Vagina (tissue), 2 donors: ENCODE measurements at regions not wholly inside any gene's neighbourhood (a gene's known extent, or its start where the extent isn't known, plus 50 kb on each side); places are given as distances from the start of the nearest gene placed in this dataset.

ENCODE experiments used
- DNase-seq, 2 donors: peaks; one replicate each; pipeline ENCODE4 v3.0.0-alpha.2; 2017; ENCODE audit errors: extremely low spot score in 2 of 2
- H3K27ac ChIP-seq: fragments of 200-600 bp; sonication (generic); one replicate; pipeline ENCODE4 v1.5.1; 2019
- H3K27me3 ChIP-seq: fragments of 200-600 bp; sonication (generic); one replicate; pipeline ENCODE4 v1.5.1; 2019
- H3K36me3 ChIP-seq, 2 donors: fragments of 200-600 bp; sonication (generic); one replicate each; pipeline ENCODE4 v1.5.1; 2017 to 2019
- H3K4me1 ChIP-seq: fragments of 200-600 bp; sonication (generic); one replicate; pipeline ENCODE4 v1.5.1; 2019
- H3K4me3 ChIP-seq, 2 donors: fragments of 200-600 bp; sonication (generic); 1 replicate in 1 of 2; 2 replicates in 1 of 2; pipeline ENCODE4 v1.5.1; 2016 to 2019
- H3K9me3 ChIP-seq: fragments of 200-600 bp; sonication (generic); one replicate; pipeline ENCODE4 v1.5.1; 2019
- POLR2A ChIP-seq, 2 donors: fragments of 450-650 bp; IDR thresholded peaks; one replicate each; pipeline ENCODE4 v1.6.1; 2017; ENCODE audit warnings: antibody characterized with exemption in 2 of 2, mild to moderate bottlenecking in 2 of 2, moderate library complexity in 2 of 2
- POLR2AphosphoS5 ChIP-seq, 2 donors: sonication (generic); formaldehyde crosslinking; IDR thresholded peaks; one replicate each; pipeline ENCODE4 v1.9.0; 2017; ENCODE audit warnings: antibody characterized with exemption in 2 of 2, mild to moderate bottlenecking in 2 of 2, low read depth in 1 of 2; ENCODE audit not compliant: insufficient read depth in 1 of 2
- intact Hi-C: fragments of 100-400 bp; cut with DNase I; formaldehyde crosslinking; loops from one replicate; pipeline ENCODE4 v1.15.1; 2023
- TF ChIP-seq, protein P1 (sequence below), 3 experiments: fragments of 450-650 bp in 2 of 3; fragments of 200-600 bp in 1 of 3; sonication (generic) in 1 of 3; IDR thresholded peaks; one replicate each; pipeline ENCODE4 v1.5.1; 2017 to 2019; ENCODE audit warnings: antibody characterized with exemption in 3 of 3, mild to moderate bottlenecking in 2 of 3, moderate library complexity in 2 of 3

DNA sequence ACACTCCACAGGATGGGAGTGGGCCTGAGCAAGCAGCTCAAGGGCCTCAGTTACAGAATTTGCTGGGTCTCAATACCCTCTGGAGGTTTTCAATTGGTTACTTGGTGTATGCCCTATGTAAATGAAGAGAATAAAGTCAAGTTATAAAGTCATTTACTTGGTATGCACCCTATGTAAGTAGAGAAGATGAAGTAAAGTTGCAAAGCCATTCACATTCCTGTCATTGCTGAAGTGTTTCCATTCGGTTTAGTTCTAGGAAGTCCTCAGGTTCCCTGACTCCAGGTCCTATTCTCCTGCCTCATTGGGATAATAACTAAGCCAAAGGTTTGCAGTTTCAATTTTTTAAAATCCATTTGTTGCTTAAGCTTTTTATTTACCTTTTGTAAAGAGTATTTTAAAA, 272.6 kb upstream of the NPSR1 start:
- intact Hi-C loops = no loop called here
- Histone ChIP-seq H3K27me3 (no peaks in the 10 kb centered on the region), H3K36me3 (no peaks in the 10 kb centered on the region), H3K27ac (no peak overlapping the region), H3K9me3 (no peaks in the 10 kb centered on the region), H3K4me1 (no peaks in the 10 kb centered on the region), H3K4me3 (no peak overlapping the region)
- TF ChIP-seq, protein P1, sequence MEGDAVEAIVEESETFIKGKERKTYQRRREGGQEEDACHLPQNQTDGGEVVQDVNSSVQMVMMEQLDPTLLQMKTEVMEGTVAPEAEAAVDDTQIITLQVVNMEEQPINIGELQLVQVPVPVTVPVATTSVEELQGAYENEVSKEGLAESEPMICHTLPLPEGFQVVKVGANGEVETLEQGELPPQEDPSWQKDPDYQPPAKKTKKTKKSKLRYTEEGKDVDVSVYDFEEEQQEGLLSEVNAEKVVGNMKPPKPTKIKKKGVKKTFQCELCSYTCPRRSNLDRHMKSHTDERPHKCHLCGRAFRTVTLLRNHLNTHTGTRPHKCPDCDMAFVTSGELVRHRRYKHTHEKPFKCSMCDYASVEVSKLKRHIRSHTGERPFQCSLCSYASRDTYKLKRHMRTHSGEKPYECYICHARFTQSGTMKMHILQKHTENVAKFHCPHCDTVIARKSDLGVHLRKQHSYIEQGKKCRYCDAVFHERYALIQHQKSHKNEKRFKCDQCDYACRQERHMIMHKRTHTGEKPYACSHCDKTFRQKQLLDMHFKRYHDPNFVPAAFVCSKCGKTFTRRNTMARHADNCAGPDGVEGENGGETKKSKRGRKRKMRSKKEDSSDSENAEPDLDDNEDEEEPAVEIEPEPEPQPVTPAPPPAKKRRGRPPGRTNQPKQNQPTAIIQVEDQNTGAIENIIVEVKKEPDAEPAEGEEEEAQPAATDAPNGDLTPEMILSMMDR (IDR thresholded peaks at IDR 0.05) = no peak
- TF ChIP-seq POLR2AphosphoS5 (IDR thresholded peaks at IDR 0.05; ENCODE audit: insufficient read depth in 1 of 2, low read depth in 1 of 2) = no peak
- TF ChIP-seq POLR2A (IDR thresholded peaks at IDR 0.05) = no peak
- DNase-seq = no peak

DNA sequence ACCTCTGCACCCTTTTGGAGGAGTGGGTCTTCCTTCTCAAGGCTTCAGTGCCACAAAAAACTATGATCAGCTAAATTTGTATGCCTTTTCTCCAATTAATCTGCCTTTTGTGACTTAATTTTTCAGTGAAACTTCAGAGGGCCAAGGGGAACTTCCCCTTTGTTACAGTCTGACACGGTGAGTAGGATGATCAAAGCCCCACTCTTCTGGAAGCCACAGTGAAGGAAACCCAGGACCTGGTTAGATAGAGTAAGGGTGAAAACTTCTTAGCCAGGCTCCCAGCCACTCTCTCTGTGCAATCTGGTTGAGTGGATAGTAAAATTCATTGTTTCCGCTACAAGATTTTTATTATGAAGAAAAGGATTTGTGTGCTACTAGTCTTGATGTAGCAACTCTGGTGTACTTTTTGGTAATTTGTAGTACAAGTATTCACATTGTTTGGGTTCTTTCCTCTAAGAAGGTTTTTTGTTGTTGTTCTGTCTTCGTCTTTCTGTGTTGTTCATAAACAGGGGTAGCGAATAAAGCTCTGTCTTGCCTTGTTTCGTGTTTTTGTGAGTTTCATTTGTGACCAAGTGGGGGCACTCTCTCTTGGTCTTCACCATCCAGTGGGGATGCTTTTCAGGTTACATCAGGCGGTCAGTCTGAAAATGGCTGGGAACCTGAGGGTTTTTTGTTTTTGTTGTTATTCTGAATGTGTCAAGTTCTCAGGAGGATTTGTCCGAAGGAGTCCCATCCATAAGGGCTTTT, 268.5 kb upstream of the NPSR1 start:
- Histone ChIP-seq H3K36me3 (no peaks in the 10 kb centered on the region), H3K4me1 (no peaks in the 10 kb centered on the region), H3K4me3 (no peak overlapping the region), H3K27me3 (no peaks in the 10 kb centered on the region), H3K27ac (no peak overlapping the region), H3K9me3 (no peaks in the 10 kb centered on the region)
- TF ChIP-seq, protein P1 (IDR thresholded peaks at IDR 0.05) = no peak
- no peak for TF ChIP-seq POLR2A (IDR thresholded peaks at IDR 0.05)
- no peak for TF ChIP-seq POLR2AphosphoS5 (IDR thresholded peaks at IDR 0.05; ENCODE audit: insufficient read depth in 1 of 2, low read depth in 1 of 2)
- intact Hi-C loops = no loop called here
- DNase-seq = no peak

DNA sequence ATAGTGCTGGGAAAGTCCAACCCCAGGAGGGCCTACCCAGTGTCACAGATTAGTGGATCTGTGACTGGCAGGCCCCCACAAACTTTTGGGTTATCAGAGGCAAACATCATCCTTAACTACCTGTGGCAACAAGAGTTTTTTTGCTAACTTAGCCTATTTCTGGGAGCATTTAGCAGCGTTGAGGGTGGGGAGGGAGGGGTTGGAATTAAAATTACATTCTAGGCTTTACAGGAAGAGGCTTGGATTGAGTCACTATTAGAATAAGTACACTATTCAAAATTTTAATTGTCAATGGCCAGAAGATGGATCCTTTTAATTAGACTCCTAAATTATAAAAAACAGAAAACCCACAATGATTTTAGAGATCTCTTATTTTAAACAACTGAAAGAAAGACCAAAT, 267.9 kb upstream of the NPSR1 start:
- Histone ChIP-seq H3K27ac (no peak overlapping the region), H3K4me1 (no peaks in the 10 kb centered on the region), H3K27me3 (no peaks in the 10 kb centered on the region), H3K4me3 (no peak overlapping the region), H3K9me3 (no peaks in the 10 kb centered on the region), H3K36me3 (no peaks in the 10 kb centered on the region)
- intact Hi-C loops = no loop called here
- DNase-seq = no peak
- TF ChIP-seq POLR2A (IDR thresholded peaks at IDR 0.05) = no peak
- no peak for TF ChIP-seq POLR2AphosphoS5 (IDR thresholded peaks at IDR 0.05; ENCODE audit: insufficient read depth in 1 of 2, low read depth in 1 of 2)
- TF ChIP-seq, protein P1 (IDR thresholded peaks at IDR 0.05) = no peak

DNA sequence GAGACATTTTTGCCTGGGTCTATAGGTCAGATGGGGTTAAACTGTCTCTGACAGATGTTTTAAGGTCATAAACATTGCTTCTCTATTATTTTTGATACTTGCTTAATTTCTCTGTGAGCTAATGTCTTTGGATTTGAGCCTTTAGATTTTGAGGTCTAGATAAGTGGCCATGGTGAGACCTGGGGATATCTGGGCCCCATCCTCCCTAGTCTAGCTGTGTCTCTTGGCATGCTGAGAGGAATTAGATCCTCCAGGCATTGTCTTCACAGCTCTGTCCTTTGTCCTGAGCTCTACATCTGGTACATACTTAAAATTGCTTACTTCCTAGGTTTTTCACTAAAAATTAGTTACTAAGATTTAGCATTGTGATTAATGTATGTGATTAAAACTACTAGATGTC, 265.0 kb upstream of the NPSR1 start:
- Histone ChIP-seq H3K9me3 (no peaks in the 10 kb centered on the region), H3K4me3 (no peak overlapping the region), H3K36me3 (no peaks in the 10 kb centered on the region), H3K4me1 (no peaks in the 10 kb centered on the region), H3K27ac (no peak overlapping the region), H3K27me3 (no peaks in the 10 kb centered on the region)
- intact Hi-C loops = no loop called here
- TF ChIP-seq, protein P1 (IDR thresholded peaks at IDR 0.05) = no peak
- no peak for TF ChIP-seq POLR2AphosphoS5 (IDR thresholded peaks at IDR 0.05; ENCODE audit: insufficient read depth in 1 of 2, low read depth in 1 of 2)
- no peak for TF ChIP-seq POLR2A (IDR thresholded peaks at IDR 0.05)
- no peak for DNase-seq

DNA sequence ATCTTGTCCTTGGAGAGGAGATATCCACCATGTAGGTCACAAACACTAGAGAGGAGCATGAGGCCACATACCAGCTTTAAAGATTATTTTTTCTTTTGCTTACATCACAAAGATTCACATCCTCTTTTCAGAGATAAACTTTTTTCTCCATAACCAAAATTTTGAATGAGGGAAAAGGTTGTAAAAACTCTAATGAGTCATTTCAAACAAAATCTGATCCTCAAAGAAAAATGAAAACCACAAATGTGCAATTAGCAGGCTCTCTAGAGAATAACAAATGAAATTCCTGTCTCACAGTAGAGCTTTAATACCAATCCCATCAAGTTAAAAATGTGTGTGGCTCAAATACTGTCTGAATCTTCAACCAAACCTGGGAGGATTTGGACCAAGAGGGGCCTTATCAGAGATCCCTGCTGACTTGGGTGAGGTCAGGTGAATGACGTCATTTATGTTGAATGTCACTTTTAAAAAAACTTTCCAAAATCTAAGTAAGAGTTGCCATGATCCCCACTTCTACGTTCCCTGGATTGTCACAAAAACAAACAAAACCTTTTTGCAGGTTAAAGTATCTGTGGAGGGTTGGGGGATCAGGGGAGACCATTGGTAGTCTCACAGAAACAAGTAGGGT, 261.5 kb upstream of the NPSR1 start:
- TF ChIP-seq, protein P1 (IDR thresholded peaks at IDR 0.05) = no peak
- no peak for TF ChIP-seq POLR2A (IDR thresholded peaks at IDR 0.05)
- no peak for TF ChIP-seq POLR2AphosphoS5 (IDR thresholded peaks at IDR 0.05; ENCODE audit: insufficient read depth in 1 of 2, low read depth in 1 of 2)
- intact Hi-C loops = no loop called here
- no peaks in the 10 kb centered on the region for H3K36me3 ChIP-seq

More for the DNA sequence above, 261.5 kb upstream of the NPSR1 start:
- no peaks in the 10 kb centered on the region for H3K27me3 ChIP-seq
- no peak overlapping the region for H3K4me3 ChIP-seq
- no peak overlapping the region for H3K27ac ChIP-seq
- DNase-seq = no peak
- no peaks in the 10 kb centered on the region for H3K4me1 ChIP-seq
- H3K9me3 ChIP-seq = no peaks in the 10 kb centered on the region
